Endothelial cell of umbilical vein (primary cell): ENCODE measurements at regions not wholly inside any gene's neighbourhood (a gene's known extent, or its start where the extent isn't known, plus 50 kb on each side); places are given as distances from the start of the nearest gene placed in this dataset.

ENCODE experiments used
- BruUV-seq: library from RNA; stranded (reverse); fragments of 400-500 nt; replicated peaks from 2 replicates; lab custom pipeline; 2021; lab: Mats Ljungman, UMichigan
- CTCF ChIA-PET: fragments of 300-600, 350-600 bp; sonication (Branson Sonifier 250); formaldehyde crosslinking; loops from one replicate; lab custom pipeline; 2021; ENCODE audit warnings: antibody characterized with exemption, inconsistent platforms; lab: Charles Lee
- POLR2A ChIA-PET: fragments of 300-600, 350-600 bp; sonication (Branson Sonifier 250); formaldehyde crosslinking; loops from one replicate; lab custom pipeline; 2021; ENCODE audit warnings: antibody characterized with exemption, inconsistent platforms; lab: Charles Lee
- DNase-seq: peaks from one replicate; pipeline ENCODE4 v3.0.0-alpha.2; 2011; ENCODE audit warnings: low read depth, low spot score
- FAIRE-seq: peaks from 2 replicates; lab custom pipeline; 2011; peaks lifted over from hg19 to GRCh38; lab: Jason Lieb, UNC
- H2AFZ ChIP-seq: 2 replicates; pipeline ENCODE4 v1.6.0; 2012; ENCODE audit warnings: low read depth, low read length, control low read depth, inconsistent platforms
- H3K27ac ChIP-seq: 2 replicates; pipeline ENCODE4 v1.5.1; 2011; ENCODE audit warnings: low read depth, mild to moderate bottlenecking, control low read depth, low read length, moderate library complexity; ENCODE audit not compliant: insufficient read depth
- H3K27me3 ChIP-seq, 2 experiments: 2 replicates each; pipeline versions ENCODE4 v1.6.0 to v1.6.1; 2011; ENCODE audit warnings: low read length in 2 of 2, mixed read lengths in 1 of 2; ENCODE audit not compliant: control insufficient read depth in 2 of 2, insufficient read depth in 2 of 2
- H3K36me3 ChIP-seq, 2 experiments: 2 replicates in 1 of 2; 3 replicates in 1 of 2; pipeline ENCODE4 v1.5.1; 2011; ENCODE audit warnings: low read length in 2 of 2, mild to moderate bottlenecking in 1 of 2, moderate library complexity in 1 of 2; ENCODE audit not compliant: control insufficient read depth in 2 of 2, insufficient read depth in 2 of 2; ENCODE audit errors: extremely low read depth in 1 of 2
- H3K4me1 ChIP-seq: 3 replicates; pipeline ENCODE4 v1.5.1; 2011; ENCODE audit warnings: mild to moderate bottlenecking, low read length; ENCODE audit not compliant: control insufficient read depth, insufficient read depth; ENCODE audit errors: extremely low read depth
- H3K4me2 ChIP-seq: 2 replicates; pipeline ENCODE4 v1.6.1; 2011; ENCODE audit warnings: low read length, control low read depth, mixed read lengths; ENCODE audit not compliant: insufficient read depth
- H3K4me3 ChIP-seq, 3 experiments: fragments of 200-600 bp in 1 of 3; sonication (generic), shearing (Covaris generic) in 1 of 3; replicated peaks in 1 of 3; 2 replicates each; pipeline ENCODE4 v1.5.1; 2011 to 2016; ENCODE audit warnings: control low read depth in 3 of 3, low read length in 3 of 3, mild to moderate bottlenecking in 2 of 3, inconsistent platforms in 1 of 3, low read depth in 1 of 3, moderate library complexity in 1 of 3; ENCODE audit not compliant: insufficient read depth in 1 of 3
- H3K79me2 ChIP-seq: 2 replicates; pipeline ENCODE4 v1.6.0; 2012; ENCODE audit warnings: low read length, inconsistent platforms; ENCODE audit not compliant: control insufficient read depth, insufficient read depth
- H3K9ac ChIP-seq: replicated peaks from 2 replicates; pipeline ENCODE3; 2011; ENCODE audit warnings: low read length, control low read depth; ENCODE audit not compliant: insufficient read depth; ENCODE audit errors: extremely low read depth
- H3K9me1 ChIP-seq: replicated peaks from 3 replicates; pipeline ENCODE4 v1.6.0; 2011; ENCODE audit warnings: mild to moderate bottlenecking, low read length; ENCODE audit not compliant: control insufficient read depth, insufficient read depth; ENCODE audit errors: extremely low read depth
- H3K9me3 ChIP-seq: replicated peaks from 2 replicates; pipeline ENCODE4 v1.5.1; 2012; ENCODE audit warnings: low read length, inconsistent platforms; ENCODE audit not compliant: control insufficient read depth, insufficient read depth
- H4K20me1 ChIP-seq: replicated peaks from 2 replicates; pipeline ENCODE3; 2011; ENCODE audit warnings: mild to moderate bottlenecking, low read length; ENCODE audit not compliant: control insufficient read depth, insufficient read depth; ENCODE audit errors: extremely low read depth
- EZH2 ChIP-seq: IDR thresholded peaks from 2 replicates; pipeline ENCODE4 v1.6.1; 2012; ENCODE audit warnings: borderline replicate concordance, low read depth, mild to moderate bottlenecking, moderate library complexity, low read length, inconsistent platforms; ENCODE audit not compliant: severe bottlenecking
- FOS ChIP-seq: IDR thresholded peaks from 2 replicates; pipeline ENCODE4 v1.6.1; 2011; ENCODE audit warnings: mild to moderate bottlenecking, low read length, moderate library complexity, borderline replicate concordance; ENCODE audit not compliant: insufficient read depth
- GATA2 ChIP-seq: IDR thresholded peaks from 2 replicates; pipeline ENCODE4 v1.7.0; 2011; ENCODE audit warnings: low read depth, mild to moderate bottlenecking, moderate library complexity, mixed read lengths, low read length; ENCODE audit not compliant: insufficient read length, insufficient read depth
- JUN ChIP-seq: IDR thresholded peaks from 2 replicates; pipeline ENCODE4 v1.6.1; 2011; ENCODE audit warnings: borderline replicate concordance, low read depth; ENCODE audit not compliant: insufficient read length, insufficient read depth
- MYC ChIP-seq: IDR thresholded peaks from one replicate; pipeline ENCODE4 v1.6.1; 2011; ENCODE audit warnings: mild to moderate bottlenecking, low read depth, low read length
- POLR2A ChIP-seq: IDR thresholded peaks from 2 replicates; pipeline ENCODE4 v1.6.1; 2012; ENCODE audit warnings: low read depth, mild to moderate bottlenecking, control low read depth, low read length
- POLR2AphosphoS5 ChIP-seq: IDR thresholded peaks from 2 replicates; pipeline ENCODE4 v1.6.1; 2012; ENCODE audit warnings: low read depth, mild to moderate bottlenecking, control low read depth, low read length, moderate library complexity; ENCODE audit not compliant: insufficient read depth
- dilution Hi-C: fragments of 300-500 bp; cut with MboI; formaldehyde crosslinking; loops from one replicate; pipeline ENCODE4 v1.15.0; 2019; ENCODE audit warnings: low sequenced_read_pairs; ENCODE audit not compliant: extremely low pct_ligation_motif_present
- intact Hi-C: fragments of 100-400 bp; cut with micrococcal nuclease; formaldehyde crosslinking; loops from one replicate; pipeline ENCODE4 v1.10.0; 2022
- TF ChIP-seq, protein P1 (sequence below): IDR thresholded peaks from 2 replicates; pipeline ENCODE4 v1.6.1; 2011; ENCODE audit not compliant: insufficient read depth, insufficient read length
- TF ChIP-seq, protein P2 (sequence below), 2 donors: IDR thresholded peaks; 1 replicate in 1 of 2; 2 replicates in 1 of 2; pipeline ENCODE4 v1.5.1; 2011; ENCODE audit warnings: low read length in 2 of 2, mild to moderate bottlenecking in 2 of 2, moderate library complexity in 2 of 2, control low read depth in 1 of 2, inconsistent platforms in 1 of 2, low read depth in 1 of 2; ENCODE audit not compliant: insufficient read depth in 1 of 2; ENCODE audit errors: extremely low read depth in 1 of 2

GRCh38 chr5:17714186-17714585 is 79.9 kb downstream of the TAF11L14 start:
- Histone ChIP-seq H3K9me1 (no peaks in the 10 kb centered on the region), H3K4me3 (no peak overlapping the region), H3K27me3 (no peaks in the 10 kb centered on the region), H2AFZ (no peak overlapping the region), H3K36me3 (no peaks in the 10 kb centered on the region), H3K4me1 (no peaks in the 10 kb centered on the region), H3K9ac (no peak overlapping the region), H3K27ac (no peak overlapping the region), H3K9me3 (no peaks in the 10 kb centered on the region), H3K79me2 (no peaks in the 10 kb centered on the region), H4K20me1 (no peaks in the 10 kb centered on the region), H3K4me2 (no peak overlapping the region)
- DNase-seq = no peak
- intact Hi-C loops = no loop called here
- BruUV-seq = no TSS peak
- ChIA-PET POLR2A (no interaction called here), CTCF (no interaction called here)
- dilution Hi-C loops = no loop called here
- TF ChIP-seq JUN (no peak), GATA2 (no peak), POLR2A (no peak), POLR2AphosphoS5 (no peak), EZH2 (no peak), MYC (no peak), FOS (no peak)
- TF ChIP-seq, protein P1, sequence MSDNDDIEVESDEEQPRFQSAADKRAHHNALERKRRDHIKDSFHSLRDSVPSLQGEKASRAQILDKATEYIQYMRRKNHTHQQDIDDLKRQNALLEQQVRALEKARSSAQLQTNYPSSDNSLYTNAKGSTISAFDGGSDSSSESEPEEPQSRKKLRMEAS = no peak
- TF ChIP-seq, protein P2, sequence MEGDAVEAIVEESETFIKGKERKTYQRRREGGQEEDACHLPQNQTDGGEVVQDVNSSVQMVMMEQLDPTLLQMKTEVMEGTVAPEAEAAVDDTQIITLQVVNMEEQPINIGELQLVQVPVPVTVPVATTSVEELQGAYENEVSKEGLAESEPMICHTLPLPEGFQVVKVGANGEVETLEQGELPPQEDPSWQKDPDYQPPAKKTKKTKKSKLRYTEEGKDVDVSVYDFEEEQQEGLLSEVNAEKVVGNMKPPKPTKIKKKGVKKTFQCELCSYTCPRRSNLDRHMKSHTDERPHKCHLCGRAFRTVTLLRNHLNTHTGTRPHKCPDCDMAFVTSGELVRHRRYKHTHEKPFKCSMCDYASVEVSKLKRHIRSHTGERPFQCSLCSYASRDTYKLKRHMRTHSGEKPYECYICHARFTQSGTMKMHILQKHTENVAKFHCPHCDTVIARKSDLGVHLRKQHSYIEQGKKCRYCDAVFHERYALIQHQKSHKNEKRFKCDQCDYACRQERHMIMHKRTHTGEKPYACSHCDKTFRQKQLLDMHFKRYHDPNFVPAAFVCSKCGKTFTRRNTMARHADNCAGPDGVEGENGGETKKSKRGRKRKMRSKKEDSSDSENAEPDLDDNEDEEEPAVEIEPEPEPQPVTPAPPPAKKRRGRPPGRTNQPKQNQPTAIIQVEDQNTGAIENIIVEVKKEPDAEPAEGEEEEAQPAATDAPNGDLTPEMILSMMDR (IDR thresholded peaks at IDR 0.05; ENCODE audit: extremely low read depth in 1 of 2, insufficient read depth in 1 of 2, low read depth in 1 of 2, low read length in 2 of 2) = no peak
- no peak for FAIRE-seq
